Stimulated activated CD8-positive, alpha-beta memory T cell treated with anti-CD3 and anti-CD28 coated beads, Interleukin-4, amount 100 ng/mL, for 1 hour (primary cell): ENCODE measurements at regions not wholly inside any gene's neighbourhood (a gene's known extent, or its start where the extent isn't known, plus 50 kb on each side); places are given as distances from the start of the nearest gene placed in this dataset.

Source experiments
- DNase-seq, 2 donors: peaks; one replicate each; pipeline ENCODE4 v3.0.0-alpha.2; 2020; ENCODE audit warnings: low read depth in 2 of 2, low spot score in 1 of 2

DNA sequence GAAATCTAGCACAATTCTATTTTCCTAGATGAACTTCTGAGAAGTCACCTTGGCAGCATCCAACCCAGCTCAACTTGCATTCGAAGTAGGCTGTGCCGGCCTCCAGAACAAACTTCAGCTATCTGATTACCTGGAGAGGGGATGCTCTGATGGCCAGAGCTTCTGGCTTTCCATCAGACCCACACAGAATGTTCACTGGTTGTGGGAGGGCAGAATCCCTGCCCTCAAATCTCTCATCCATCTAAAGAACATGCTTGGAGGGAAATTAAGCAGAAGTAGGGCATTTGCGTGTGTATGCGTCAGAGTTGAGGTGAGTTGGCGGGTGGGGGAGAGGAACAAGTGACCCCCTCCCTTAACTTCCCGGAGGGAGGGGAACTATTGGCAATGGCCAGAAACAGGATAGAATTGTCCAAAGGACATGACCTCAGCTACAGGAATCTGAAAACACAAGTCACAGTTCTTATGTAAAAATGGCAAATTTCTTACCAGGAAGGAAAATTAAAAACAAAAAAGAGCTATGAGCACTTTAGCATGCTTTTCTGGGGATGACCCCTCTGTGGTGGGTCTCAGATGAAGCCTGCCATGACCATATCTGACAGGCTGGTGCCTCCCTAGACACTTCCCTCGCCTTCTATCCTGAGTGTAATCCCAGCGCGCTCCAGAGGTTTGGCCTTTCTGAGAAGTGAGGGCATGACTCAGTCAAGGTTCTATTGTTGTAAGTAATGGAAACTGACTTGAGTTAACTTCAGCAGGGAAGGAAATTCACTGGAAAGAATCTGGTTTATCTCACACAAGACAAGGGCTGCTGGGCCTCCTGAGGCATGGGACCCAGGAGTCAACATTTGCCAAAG, 278.8 kb downstream of the RPS24 start:
- DNase-seq, result no peak

DNA sequence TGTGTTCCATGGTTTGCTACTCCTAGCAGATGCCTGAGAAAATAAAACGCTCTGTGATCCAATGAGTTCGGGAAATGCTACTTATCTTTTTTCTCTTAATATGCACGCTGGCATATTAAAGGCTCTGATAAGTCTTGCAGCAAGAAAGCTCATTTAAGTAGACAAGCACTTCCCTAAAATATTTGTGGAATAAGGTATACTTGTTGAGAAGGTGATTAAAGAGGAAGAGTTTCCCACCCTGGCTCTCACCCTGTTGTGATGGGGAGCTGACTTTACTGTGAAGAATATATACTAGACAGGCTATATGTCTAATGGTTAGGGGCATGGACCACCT, 279.4 kb downstream of the RPS24 start:
- no peak for DNase-seq

DNA sequence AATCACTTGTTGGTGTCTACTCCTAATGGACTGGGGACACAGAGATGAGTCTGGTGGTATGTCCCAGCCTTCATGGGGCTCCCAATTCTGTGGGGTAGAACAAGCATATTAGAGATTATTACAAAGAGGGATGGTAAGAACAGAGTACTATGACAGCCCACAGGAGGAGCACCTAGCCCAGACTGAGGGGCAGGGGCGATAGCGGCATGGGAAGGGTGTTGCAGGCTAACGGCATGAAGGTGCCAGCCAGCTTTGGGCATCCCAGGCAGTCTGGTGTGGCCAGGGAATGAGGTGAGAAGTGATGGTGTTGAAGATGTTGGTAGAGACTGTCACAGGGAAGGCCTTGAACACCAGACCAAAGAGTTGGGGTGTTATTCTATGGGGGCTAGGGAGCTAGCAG, 280.0 kb downstream of the RPS24 start:
- no peak for DNase-seq

DNA sequence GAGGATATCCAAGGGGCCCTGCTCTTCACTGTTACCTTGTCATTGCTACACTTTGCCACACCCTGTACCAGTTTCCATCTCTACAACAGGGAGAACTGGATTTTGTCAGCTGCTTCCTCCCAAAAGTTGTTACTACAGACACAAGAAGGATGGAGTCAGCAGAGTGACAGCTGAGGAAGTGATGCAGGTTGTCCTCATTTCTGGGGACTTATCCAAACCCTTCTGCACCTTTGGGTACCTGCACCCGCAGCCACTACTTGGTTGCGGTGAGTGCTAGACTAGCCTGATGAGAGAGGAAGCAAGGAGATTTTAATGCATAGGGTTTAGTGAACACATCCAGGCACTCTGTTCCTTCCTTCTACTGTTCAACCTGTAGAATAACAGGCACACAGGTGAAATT, 281.0 kb downstream of the RPS24 start:
- DNase-seq, result no peak

DNA sequence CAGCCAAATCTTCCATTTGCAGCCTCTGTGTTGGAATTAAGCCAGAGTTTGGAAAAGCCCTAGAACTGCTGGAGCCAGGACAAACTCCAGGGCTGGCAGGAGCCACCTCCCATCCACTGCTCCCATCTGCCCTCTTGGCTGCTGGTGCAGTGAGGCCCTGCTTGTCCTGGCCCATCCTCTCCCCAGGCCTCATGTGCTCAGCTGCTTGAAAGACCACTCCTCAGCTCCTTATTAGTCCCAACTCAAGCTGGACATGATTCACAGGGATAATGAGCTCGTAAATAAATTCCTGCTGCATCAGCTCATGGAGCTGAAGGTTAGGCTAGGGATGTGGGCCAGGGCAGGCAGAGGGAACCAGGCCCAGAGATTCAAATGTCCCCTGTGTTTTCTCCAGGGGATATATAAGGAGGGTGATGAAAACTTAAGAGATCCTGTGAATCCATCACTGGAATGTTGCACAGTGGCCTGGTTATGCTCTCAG, 282.8 kb downstream of the RPS24 start:
- no peak for DNase-seq

DNA sequence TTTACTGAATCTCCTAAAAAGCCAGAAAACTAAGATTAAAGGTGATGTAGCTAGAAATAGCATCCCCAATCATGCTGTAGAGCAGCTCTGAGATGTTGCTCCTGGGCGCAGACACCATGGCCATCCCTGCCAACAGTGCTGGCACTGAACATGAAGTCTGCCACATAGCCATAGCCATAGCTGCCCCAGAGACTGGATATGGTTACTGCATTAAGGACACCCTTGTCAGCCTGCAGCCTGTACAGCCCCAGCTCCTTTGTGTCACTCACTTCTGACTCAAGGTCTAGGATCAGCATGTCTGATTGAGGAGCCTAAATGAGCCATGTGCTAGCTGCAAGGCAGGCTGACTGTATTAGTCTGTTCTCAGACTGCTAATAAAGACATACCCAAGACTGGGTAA, 284.6 kb downstream of the RPS24 start:
- no peak for DNase-seq

DNA sequence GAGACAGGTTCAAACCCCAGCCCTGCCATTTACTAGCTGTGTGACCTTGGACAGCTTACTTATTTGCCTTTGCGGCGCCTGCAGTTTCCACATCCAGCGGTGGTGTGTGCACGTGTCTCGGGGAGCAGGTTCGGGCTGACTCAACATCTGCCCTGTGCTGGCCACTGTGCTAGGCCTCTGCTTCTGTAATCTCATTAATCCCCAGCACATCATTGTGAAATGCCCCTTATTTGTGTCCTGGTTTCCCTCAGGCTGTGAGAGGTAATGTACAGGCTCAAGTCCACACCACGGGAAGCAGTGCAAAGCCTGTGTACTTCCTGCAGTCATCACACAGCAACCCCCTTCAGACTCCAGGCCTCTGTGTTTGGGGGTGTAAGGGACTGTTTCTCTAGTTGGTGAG, 285.7 kb downstream of the RPS24 start:
- DNase-seq, result no peak

DNA sequence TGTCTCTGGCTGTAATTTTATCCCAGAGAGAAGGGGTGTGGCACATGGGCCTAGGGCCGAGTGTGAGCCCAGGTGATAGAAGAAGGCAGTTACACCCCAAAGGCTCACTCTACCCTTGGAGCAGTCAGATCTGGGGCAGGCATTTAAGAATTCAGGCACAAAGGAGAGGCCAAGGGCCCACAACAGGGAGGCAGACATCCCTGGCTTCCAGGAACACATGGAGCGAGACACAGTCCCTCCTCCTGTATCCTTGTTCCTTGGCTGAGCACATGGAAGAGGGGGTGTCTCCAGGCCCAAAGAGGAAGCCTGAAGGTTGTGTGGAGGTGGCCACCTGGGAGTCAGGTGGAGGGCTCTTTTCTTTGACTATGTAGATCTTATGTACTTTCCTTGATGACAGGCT, 286.2 kb downstream of the RPS24 start:
- DNase-seq, result no peak

DNA sequence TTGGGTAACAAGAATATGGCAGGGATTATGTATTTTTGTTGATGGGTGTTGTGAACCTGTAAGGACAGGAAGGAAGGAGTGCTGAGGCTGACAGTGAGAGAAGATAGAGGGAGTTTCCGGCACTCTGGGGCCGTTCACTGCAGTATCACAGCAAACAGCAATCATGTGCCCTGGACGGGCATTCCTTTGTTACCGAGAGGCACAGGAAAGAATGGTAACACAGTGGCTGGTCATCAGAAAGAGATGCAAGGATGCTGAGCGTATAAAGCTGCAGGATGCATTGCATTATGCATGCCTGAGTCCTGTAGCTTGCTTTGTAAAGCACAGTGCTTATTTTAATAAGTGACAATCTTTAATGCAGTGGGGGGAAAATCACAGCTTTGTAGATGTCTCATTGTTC, 286.8 kb downstream of the RPS24 start:
- DNase-seq, result no peak

DNA sequence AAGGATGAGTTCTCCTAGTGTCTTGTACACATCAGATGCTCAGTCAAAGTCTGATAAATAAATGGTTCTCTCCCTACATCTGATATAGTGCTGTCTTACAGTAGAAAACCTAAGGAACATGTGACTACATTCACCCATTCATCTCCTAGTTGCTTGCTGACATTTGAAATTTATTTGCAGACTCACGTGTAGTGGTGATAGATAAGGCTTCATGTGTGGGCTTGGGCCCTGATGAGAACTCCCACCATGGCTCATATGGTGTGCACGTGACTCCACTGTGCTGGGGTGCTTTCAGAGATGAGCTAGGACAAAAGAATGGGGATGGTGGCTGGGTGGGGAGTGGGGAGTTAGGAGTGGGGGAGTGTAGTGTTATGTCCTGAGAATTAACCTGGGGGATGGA, 287.3 kb downstream of the RPS24 start:
- DNase-seq, result no peak

DNA sequence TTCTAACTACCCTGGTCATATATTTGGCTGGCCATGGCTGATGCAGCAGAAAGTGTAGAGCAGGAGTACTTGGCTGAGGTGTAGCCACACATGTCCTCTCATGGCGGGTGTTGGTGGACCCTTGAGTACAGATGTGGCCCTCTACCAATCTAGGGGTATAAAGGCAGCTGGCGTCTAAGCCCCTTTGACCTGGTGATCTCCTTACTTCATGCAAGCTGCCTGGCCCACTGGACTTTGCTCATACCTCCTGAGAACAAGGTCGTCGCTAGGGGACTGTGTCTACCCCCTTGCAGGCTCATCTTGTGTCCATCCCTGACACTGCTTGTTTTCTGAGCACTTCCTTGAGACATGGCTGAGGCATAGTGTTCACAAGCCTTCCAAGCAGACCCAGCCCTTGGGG, 287.8 kb downstream of the RPS24 start:
- DNase-seq, result no peak

DNA sequence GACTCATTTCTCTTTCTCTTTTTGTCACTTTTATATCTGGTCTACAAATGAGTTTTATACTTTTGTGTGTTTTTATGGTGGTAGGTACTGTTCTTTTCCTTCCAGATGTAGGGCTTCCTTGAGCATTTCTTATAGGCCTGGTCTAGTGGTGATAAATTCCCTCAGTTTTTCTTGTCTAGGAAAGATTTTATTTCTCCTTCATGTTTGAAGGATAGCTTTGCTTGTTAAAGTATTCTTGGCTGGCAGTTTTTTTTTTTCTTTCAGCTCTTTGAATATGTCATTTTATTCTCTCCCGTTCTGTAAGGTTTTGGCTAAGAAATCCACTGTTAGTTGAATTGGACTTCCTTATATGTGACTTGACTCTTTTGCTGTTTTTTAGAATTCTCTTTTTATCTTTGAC, 292.7 kb downstream of the RPS24 start:
- DNase-seq, result no peak

DNA sequence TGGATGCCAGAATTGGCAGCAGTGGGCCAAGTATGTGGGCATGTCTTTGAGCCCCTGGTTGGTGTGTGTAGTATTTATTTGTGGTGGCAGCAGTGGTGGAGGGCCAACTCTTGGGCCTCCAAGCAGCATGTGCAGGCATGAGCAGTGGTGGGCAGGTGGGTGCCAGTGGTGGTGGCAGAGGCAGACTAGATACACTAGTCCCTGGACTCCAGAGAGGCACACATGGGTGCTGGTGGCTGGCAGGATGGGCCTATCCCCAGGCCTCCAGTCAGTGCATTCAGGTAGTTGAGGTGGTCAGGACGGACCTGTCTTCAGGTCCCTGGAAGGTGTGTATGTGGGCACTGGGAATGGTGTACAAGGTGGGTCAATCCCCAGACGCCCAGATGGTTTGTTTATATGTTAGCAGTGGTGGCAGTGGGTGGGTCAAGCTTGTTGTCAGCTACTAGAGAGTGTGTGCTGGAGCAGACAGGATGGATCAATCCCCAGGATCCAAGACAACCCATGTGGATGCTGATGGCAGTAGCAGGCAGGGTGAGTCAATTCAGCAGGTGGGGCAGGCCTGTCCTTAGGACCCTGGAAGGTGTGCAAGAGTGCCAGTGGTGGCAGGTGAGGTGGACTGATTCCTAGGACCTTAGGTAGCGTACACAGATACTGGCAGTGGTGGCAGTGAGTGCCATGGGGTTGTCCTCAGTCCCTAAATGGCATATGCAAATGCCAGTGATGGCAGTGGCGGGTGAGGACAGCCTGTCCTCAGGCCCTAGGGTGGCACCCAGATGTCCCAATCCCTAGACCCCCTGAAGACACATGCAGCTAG, 294.3 kb downstream of the RPS24 start:
- DNase-seq, result no peak

DNA sequence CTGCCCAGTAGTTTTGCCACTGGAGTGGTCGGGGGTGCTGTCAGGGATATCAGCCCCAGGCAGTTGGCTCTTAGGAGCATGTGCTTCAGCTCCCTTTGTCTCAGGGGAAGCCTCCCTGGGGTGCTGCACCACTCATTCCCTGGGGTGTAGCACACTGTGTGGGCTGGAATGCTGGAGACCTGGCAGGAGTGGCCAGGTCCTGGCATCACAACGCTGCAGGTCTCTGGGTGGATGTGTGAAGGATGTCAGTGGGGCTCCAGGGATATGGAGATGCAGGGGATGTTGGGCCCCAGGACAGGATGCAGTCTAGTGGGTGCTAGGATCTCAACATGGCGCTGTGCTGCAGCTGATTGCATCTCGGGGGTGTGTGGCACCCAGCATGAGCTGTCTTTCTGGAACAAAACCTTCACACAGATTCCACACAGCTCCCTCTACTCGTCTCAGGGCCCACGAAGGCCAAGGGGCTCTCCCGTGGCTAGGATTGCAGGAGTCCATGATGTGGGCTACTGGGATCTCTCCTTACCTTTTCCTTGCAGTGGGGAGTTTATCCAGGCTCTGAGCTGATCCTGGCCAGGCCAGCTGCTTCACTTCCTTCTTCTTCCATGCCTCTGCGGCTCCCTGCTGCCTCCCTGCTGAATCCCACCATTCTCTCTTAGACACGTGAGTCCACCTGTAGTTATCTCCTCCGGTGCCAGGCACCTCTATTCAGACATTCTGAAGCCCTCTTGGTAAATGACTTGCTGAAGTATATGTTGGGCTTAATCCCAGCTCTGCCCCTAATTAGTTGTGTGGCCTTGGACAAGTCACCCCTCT, 295.1 kb downstream of the RPS24 start:
- DNase-seq, result no peak

DNA sequence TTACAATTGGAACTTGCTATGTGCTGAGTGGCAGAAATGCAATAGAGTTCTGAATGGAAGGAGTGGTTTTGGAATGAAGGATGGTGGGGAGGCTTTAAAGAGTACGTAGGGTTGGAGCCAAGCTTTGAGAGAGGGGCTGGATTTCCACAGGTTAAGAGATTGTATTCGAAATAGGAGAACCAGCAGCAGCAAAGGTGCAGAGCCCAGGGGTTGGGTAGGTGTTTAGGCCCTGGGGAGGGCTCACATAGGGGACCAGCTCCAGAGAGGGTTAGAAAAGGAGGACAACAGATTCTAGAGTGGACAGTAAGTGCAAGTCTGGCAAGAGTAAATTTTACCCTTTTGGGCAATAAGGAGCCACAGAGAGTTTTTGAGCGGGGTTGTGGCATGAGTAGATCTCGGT, 297.2 kb downstream of the RPS24 start:
- no peak for DNase-seq

DNA sequence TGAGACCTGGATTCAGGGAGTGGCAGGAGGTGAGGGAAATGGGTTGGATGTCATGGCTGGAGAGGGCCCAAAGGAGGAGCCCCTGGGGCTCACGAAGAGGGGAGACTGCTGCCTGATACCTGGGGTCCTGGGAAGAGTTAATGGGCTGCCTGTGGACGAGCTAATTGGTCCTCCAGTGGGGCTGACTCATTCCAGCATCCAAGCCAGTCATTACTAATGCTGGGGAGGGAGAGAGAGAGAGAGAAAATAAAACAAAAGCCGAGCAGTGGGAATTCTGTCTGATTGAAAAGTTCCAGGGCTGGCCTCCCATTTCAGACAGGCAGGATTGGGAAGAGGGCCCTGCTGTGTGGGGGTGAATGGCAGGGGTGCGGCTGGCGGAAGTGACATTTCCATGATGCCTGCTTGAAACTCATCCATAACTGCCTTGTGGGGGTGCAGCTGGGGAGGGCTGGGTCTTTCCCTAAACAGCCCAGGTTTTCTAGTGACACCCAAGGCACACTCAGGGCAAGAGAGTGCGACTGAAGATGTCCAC, 297.8 kb downstream of the RPS24 start:
- DNase-seq, result no peak

DNA sequence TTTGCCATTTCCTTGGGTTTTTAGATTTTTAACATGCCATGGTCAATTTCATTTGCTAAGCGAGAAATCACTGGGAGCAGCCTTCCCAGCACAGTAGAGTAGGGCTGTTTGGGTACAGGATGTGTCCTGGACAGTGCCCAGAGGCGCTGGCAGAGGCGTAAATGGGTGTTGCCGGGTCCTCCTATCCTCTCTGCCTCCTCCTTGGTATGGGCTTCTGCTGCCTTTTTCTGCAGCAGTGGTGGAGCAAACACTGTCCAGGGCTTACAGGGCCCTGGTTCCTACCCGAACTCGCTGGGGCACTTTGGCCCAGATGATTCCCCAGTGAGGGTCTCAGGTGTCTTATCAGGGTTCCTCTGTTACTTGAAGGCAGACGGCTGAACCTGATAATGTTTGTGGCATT, 298.3 kb downstream of the RPS24 start:
- no peak for DNase-seq

DNA sequence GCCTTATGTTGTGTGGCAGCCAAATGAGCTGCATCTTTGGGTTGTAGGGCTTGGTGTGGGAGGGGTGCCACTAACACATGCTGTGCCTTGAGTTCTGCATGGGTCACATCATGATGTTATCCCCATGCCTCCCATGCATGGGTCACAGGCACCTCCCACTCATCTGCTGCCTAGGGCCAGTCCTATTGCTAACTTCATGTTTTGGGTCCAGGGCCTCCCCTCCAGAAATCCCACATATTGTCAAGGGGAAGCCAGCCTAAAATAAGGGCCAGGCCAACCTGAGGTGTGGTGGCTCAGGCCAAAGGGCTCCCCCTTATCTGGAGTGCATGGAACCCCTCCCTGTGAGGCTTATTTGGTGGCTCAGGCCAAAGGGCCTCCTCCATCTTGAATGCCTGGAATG, 299.0 kb downstream of the RPS24 start:
- DNase-seq, result no peak

DNA sequence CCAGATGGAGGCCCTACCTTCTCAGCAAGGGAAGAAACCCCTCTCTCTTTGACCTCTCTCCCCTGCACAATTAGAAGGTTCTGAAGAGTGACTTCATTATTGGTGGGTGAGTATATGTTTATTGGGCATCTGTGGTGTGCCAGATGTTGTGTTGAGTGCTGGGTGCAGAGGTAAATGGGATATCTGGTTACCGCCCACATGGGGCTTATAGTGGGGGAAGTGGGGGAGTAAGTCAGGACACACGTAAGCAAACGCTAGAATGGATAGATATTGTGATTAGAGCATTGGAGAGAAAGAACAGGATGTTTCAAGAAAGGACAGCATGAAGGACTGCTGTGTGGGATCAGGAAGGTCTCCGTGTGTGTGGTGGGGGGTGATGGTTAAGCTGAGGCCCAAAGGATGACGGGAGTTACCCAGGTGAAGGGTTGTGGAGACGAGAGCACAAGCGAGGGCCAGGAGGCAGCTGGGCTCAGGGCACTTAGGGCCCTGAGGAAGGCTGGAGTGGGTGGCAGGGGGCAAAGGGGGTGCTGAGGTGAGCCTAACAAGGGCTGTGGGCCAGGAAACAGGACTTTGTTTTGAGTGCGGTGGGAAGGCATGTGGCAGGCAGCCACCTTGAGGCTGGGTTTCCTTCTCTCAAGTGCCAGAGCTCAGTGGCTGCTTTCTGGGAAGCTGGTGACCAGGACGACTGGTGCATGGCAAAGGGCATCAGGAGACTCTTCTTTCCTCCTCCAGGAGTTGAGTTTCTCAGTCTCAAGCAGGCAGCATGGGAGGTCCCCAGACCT, 299.9 kb downstream of the RPS24 start:
- no peak for DNase-seq

DNA sequence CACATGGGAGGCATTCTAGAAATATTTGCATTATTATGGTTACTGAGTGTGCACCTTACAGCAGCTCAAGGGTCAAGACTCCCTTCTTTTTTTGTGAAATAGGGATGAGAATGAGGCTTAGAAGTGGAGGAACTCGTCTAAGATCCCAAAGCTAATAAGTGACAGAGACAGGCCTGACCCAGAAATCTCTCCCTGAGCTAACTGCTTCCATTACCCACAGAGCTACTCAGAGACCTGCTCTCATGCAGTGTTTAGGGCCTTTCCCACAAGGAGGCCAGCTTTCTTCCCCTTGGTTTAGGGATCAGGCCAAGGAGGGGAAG, 301.7 kb downstream of the RPS24 start:
- no peak for DNase-seq
